Stimulated activated CD4-positive, alpha-beta T cell treated with anti-CD3 and anti-CD28 coated beads, Interleukin-4, amount 100 ng/mL, for 48 hours (primary cell): ENCODE measurements at regions not wholly inside any gene's neighbourhood (a gene's known extent, or its start where the extent isn't known, plus 50 kb on each side); places are given as distances from the start of the nearest gene placed in this dataset.
"Not testable (repeated sequence)": the region's sequence is repeated elsewhere in the genome, so short reads cannot be mapped to it uniquely, and the experiment has no call there.

ENCODE experiments used
- DNase-seq, 2 donors: peaks; one replicate each; pipeline ENCODE4 v3.0.0-alpha.2; 2020; ENCODE audit warnings: low read depth in 2 of 2

GRCh38 chr14:83825843-83826242 is 1704.1 kb upstream of the FLRT2 start:
- no peak for DNase-seq

DNA sequence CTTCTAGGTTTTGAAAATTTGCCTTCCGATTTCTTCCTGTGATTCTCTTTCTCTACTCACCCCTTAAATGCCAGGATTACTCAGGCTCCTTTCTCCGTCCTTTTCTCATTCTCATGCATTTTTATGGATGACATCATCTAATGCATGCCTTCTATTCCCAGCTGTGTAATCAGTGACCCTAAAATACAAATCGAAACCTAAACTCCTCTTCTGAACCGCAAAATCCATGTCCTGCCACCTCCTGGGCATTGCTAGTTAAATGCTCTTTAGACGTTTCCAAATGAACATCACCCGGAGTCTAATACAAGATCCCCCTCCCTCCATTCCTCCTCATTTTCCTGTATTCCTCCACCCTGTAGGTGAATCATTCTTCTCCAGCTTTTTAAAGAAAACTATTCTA is 1703.1 kb upstream of the FLRT2 start:
- DNase-seq, result no peak

- DNase-seq, result no peak
These were observed 1702.6 kb upstream of the FLRT2 start for GRCh38 chr14:83827383-83827782.

GRCh38 chr14:83828406-83828805 is 1701.5 kb upstream of the FLRT2 start:
- no peak for DNase-seq

- DNase-seq, result no peak
These were observed 1699.6 kb upstream of the FLRT2 start for GRCh38 chr14:83830316-83830715.

DNA sequence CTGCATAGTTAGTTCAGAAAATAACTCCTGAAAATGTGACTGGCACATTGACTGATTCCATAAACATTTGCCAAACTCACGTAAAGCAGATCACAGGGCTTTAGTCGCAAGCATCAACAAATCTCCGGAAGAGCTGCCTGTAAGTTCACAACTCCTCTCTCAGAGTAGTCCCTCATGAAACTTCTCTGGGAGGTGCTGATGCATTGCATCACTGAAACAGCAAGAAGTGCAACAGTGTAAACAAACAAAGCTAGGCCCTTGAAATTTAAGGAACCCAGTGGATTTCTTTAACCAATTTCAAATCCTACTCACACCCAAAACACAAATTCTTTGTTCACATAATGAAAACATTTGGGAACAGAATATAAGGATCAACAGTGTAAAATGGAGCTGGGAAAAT is 1691.7 kb upstream of the FLRT2 start:
- no peak for DNase-seq

DNA sequence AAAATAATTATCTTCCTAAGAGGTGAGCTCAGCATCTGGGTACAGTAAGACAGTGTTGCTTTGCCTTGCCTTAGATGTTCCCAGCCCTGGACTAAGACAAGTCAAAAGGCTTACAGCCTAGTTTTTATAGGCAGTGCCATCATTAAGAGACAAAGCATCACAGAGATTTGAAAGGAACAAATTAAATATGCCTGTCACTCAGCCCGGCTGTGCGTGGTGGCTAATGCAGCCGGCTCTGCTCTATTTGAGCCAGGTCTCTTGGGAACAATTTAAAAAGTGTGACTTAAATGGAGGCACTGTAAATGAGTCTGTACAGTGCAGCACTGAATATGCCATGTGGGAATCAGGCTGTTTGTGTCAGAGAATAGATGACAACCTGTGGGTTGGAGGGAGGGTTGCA is 1687.4 kb upstream of the FLRT2 start:
- DNase-seq, result no peak

- DNase-seq, result no peak
These were observed 1682.8 kb upstream of the FLRT2 start for GRCh38 chr14:83847102-83847501.

GRCh38 chr14:83850092-83850491 is 1679.9 kb upstream of the FLRT2 start:
- no peak for DNase-seq

GRCh38 chr14:83856334-83856733 is 1673.6 kb upstream of the FLRT2 start:
- DNase-seq, result no peak

DNA sequence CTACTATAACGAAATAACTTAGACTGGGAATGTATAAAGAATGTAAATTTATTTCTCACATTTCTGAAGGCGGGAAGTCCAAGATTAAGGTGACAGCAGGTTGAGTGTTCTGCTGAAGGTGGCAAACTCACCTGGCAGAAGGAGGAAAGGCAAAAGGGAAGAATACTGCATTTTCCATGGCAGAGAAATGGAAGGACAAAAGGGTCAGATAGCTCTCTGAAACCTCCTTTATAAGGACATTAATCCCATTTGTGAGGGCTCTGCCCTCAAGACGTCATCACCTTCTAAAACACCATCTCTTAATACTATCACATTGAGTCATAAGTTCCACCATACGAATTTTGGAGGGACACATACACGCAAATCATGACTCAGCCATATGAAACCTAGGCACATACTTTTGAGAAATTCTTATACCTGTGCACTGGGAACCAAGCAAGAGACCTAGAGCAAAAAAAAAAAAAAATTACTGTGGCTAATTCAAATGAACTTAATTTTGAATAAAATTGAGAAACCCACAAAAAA is 1669.3 kb upstream of the FLRT2 start:
- DNase-seq, result no peak

DNA sequence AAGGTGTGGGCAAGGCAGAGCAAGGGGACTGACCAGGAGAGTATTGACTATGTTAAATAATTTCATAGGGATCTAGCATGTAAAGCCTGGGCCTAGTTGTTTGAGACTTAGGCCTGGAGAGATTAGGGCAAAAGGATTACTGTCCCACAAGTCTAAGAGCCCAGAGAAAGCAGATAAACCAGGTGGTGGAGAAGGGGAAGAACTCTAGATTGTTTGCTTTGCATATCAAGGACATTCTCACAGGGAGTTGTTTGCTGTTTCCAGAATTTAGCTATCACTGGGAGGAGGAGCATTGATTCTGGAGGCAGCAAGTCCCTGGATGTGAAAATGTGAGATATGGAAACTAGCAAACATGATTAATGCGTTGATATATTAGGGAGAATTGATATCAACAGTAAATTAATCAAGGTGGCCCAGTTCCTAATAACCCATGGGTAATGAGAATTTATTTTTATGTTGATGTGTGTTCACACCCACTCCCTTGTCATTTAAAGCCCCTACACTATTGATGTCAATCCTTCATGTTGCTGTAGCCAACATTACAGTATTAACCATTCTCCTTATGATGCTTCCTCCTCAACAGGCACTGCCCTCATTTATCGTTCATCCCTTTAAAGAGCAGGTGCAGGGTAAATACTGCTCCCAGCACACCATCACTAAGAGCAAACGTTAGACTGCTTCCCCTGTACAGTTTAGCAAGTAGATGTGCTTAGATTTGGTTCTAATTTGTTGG is 1666.7 kb upstream of the FLRT2 start:
- no peak for DNase-seq

GRCh38 chr14:83864106-83864505 is 1665.8 kb upstream of the FLRT2 start:
- DNase-seq, result no peak

GRCh38 chr14:83867566-83868225 is 1662.2 kb upstream of the FLRT2 start:
- DNase-seq, result no peak

DNA sequence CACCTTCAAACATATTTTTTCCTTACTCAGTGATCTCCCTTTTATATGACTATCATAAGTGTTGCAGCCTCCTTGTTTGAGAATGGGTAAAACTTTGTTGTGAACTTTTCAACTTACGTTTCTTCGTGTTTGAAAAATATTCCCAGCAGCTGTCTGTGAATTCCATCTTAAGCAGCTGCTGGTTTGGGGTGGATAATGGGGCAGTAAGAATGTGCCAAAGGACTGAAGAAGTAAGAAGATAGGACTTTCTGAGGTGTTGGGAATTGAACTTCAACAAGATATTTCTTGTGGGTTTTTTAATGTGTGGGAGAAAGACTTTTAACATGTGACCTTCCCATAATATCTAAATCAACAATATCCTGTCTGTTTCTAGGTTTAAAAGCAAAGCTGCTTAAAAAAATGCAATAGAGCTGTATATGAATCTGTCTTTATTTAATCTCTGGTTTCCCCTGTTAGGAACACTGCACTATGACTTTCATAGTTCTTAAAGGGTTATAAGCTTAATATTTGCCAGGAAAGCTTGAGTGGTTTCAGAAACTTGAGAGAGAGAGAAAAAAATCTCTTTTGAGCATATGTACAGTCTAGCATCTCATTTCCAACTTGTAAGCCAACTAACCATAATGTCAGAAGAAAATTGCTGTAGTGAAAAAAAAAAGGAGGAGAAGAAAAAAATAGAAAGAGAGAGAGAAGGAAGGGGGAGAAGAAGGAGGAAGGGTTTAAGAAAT is 1659.2 kb upstream of the FLRT2 start:
- DNase-seq, result no peak

- DNase-seq, result no peak
These were observed 1656.3 kb upstream of the FLRT2 start for GRCh38 chr14:83873669-83874068.

GRCh38 chr14:83874662-83875061 is 1655.3 kb upstream of the FLRT2 start:
- no peak for DNase-seq

GRCh38 chr14:83883732-83884131 is 1646.2 kb upstream of the FLRT2 start:
- DNase-seq, result no peak

DNA sequence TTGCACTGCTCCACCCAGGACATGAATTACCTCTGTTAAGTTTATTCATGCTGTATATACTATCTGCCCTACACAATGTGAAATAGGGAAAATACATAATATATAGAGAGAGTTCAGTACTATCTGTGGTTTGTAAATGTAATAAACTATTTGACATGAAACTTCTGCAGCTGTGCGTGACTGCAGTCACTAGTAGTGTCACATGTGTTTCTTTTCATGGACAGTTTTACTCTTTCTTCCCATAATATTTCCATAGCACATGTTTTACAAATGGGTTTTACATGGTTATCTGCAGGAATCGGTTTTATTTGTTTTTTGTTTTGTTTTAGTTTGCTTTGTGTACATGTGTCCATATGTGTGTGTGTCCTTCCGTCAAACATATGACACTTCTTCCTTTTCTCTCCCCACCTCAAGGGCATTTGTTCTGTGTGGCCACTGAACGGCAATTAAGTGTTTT is 1644.1 kb upstream of the FLRT2 start:
- no peak for DNase-seq

DNA sequence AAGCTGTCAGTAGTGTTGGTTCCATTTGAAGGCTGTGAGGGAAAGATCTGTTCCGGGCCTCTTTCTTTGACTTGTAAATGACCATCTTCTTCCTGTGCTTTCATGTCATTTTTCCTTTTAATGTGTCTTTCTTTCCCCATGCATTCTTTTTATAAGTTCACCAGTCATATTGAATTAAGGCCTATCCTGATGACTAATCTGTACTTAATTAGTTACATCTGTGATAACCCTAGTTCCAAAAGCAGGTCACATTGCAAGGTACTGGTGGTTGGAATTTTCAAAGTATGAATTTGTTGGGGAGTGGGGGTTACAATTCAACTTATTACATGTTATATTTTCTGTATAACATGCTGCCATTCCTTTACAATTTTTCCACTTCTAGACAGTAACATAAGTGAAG is 1642.1 kb upstream of the FLRT2 start:
- no peak for DNase-seq

GRCh38 chr14:83893447-83893846 is 1636.5 kb upstream of the FLRT2 start:
- DNase-seq, result no peak

DNA sequence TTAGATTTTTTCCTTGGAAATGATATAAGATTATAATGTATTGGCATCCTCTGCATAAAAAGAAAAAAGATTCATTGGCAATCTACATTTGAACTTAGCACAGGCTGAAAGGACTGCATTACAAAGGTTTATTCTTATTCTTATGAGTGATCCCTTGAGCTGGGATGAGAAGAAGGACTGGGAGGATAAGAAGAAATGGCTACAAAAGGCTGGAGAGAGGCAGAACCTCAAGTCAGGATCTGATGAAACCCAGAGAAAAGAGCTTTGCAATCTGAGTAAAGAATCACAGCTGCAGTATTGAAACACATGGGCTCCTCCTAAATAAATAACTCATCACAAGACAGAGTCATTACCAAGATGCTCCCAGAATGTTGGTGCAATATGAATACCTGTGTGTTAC is 1635.4 kb upstream of the FLRT2 start:
- DNase-seq, result no peak

GRCh38 chr14:83898558-83898957 is 1631.4 kb upstream of the FLRT2 start:
- not testable (repeated sequence) for DNase-seq
